CD4-positive, alpha-beta T cell treated with Interleukin-1 beta for 1 hour (primary cell): ENCODE measurements at regions not wholly inside any gene's neighbourhood (a gene's known extent, or its start where the extent isn't known, plus 50 kb on each side); places are given as distances from the start of the nearest gene placed in this dataset.

Experiments
- DNase-seq, 2 donors: peaks; one replicate each; pipeline ENCODE4 v3.0.0-alpha.2; 2020 to 2022

GRCh38 chr5:56454219-56454862 lies 221.2 kb upstream of the ANKRD55 start:
- peak in 1 of 2 donors; percentile 5 for DNase-seq

DNA sequence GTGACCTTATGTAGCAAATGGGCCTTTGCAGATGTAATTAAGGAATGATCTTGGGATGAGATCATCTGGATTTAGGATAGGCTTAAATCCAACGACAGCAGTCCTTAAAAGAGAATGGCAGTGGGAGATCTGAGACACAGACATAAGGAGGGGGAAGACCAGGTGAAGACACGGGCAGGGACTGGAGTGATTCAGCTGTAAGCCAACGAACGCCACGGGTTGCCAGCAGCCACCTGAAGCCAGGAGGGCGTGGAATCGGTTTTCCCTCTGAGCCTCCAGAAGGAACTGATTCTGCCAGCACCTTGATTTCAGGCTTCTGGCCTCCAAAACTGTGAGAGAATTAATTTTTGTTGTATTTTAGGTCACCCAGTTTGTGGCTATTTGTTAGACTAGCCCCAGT lies 218.6 kb upstream of the ANKRD55 start:
- no peak for DNase-seq

GRCh38 chr5:56450766-56451165 lies 217.6 kb upstream of the ANKRD55 start:
- no peak for DNase-seq

DNA sequence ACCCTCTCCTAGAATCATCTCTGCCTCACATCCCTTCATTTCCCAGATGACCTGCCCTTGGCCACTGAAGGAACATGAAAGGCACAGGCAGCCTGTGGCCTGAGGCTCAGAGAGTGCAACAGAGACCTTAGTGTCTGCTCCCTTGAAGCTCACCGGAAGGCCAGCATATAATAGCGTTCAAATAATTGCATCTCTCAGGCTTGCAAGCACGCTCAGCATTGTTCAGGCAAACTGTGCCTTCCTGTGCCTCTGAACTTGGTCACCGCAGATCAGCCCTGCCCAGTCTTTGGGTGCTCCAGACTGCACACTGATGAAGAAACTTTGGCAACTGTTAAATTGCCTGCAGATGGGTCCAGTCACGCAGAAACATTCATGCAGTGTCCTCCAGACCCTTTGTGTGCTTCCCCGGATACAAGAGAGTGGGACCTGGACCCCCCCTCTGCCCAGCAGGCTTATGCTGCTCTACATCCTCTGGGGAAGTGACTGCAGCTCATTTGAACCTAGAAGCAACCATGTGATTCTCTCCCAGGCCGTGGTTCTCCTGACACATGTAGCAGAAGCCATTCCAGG lies 216.0 kb upstream of the ANKRD55 start:
- DNase-seq: no peak

GRCh38 chr5:56447656-56448055 lies 214.5 kb upstream of the ANKRD55 start:
- no peak for DNase-seq

- DNase-seq: no peak
These were observed 214.1 kb upstream of the ANKRD55 start for GRCh38 chr5:56447232-56447631.

GRCh38 chr5:56446728-56447127 lies 213.6 kb upstream of the ANKRD55 start:
- no peak for DNase-seq

DNA sequence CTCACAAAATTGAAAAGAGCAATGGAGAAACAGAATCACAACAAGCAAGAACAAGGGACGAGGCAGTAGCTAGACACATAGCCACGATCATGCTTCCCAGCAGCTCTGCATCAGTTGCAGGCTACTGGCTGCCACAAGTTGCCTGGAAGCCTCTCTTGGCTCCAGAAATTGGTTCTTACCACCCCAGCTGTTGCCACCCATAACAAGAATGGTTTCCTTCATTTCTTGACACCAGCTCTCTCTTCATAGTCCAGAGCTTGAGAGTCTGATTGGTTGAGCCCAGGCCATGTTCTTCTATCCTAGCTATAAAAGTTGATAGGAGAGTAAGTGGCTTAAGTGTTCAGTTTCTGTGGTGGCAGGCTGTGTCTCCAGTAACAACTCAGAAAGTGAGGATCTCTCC lies 210.7 kb upstream of the ANKRD55 start:
- DNase-seq: no peak

- DNase-seq: peak in 1 of 2 donors; percentile 4
These were observed 208.0 kb upstream of the ANKRD55 start for GRCh38 chr5:56440871-56441740.

DNA sequence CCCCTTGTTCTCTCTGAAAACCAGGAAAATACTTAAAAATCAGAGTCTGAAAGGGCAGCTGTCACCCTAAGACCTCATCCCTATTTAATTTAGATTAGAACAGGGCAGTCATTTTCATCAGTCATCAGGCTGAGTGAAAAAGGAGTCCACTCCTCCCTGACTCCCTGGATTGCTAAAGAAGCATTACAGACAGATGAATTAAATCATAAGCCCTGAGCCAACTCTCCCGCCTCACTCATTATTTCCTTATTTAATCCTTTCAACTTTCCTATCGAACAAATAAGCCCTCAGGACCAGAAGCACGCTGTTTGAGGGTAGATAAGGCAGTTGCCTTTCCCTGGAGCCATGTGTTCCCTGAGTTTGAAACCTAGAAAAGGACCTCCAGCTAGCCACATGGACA lies 201.9 kb upstream of the ANKRD55 start:
- no peak for DNase-seq

DNA sequence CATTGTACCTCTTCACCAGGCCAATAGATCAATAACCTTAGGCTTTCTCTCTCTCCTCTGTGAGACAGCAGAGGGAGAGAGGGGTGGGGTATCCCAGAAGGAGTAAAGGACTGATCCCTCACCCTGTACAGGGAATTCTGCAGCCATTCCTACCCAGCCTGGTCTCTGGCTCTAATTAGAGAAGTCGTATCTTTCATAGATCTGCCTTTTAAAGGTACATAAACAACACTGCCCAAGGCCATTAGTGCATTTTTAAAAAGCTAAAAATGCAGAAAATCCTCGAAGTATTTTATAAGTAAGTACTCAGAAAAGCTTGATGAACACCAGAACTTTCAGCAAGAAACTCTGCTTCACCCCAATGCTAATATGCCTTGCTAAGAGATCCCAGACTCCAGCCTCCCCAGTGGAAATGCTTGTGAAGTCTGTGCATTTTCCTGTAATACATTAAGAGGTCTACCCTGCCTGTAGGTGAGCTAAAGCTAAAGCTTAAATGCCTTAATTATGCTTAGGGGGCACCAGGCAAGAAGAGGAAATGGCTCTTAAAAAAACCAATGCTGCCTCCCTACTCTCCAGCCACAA lies 200.0 kb upstream of the ANKRD55 start:
- no peak for DNase-seq

- no peak for DNase-seq
These were observed 199.2 kb upstream of the ANKRD55 start for GRCh38 chr5:56432321-56432720.

- DNase-seq: no peak
These were observed 197.3 kb upstream of the ANKRD55 start for GRCh38 chr5:56430422-56430821.

DNA sequence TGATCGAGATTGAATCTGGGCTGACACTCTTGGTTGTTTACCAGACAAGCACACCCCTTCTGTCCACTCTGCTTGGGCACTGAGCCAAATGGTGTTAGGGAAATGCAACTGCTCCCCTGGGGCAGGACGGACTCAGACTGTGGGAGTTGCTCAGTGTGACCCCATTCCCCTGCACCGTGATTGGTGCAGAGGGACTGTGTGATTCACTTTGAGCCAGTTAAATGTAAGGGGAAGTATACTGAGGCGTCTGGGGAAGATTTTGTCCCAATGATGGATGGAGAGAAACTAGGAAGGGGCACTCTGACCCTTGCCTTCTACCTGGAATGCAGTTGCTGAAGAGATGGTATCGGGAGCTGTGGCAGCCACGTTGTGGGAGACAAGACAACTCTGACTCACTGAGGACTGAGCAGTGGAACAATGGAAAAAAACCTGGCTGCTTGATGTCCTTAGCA lies 196.0 kb upstream of the ANKRD55 start:
- no peak for DNase-seq

GRCh38 chr5:56426693-56427092 lies 193.6 kb upstream of the ANKRD55 start:
- DNase-seq: no peak

GRCh38 chr5:56422076-56422762 lies 189.1 kb upstream of the ANKRD55 start:
- no peak for DNase-seq

GRCh38 chr5:56421246-56422075 lies 188.3 kb upstream of the ANKRD55 start:
- no peak for DNase-seq

GRCh38 chr5:56420323-56420722 lies 187.2 kb upstream of the ANKRD55 start:
- no peak for DNase-seq

GRCh38 chr5:56419667-56420066 lies 186.5 kb upstream of the ANKRD55 start:
- no peak for DNase-seq

GRCh38 chr5:56415356-56415765 lies 182.2 kb upstream of the ANKRD55 start:
- DNase-seq: peak; percentile 18 to 81

DNA sequence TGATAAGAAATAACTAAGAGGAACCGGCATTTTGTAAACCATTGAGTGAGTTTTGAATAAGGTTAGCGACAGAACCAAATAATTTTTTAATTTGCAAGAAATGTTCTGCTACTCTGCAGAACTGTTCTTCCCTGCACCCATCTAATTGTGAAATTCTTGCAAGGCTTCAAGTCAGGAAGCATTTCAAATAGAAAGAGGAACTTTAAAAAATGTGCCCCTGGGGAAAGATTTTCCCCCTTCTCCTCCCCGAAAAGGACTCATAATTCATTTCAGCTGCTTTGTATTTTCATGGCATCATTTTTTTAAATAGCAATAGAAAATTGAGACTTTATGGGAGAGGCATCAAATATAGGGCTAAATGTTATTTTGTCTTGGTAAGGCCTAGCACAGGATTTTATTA lies 180.9 kb upstream of the ANKRD55 start:
- no peak for DNase-seq

DNA sequence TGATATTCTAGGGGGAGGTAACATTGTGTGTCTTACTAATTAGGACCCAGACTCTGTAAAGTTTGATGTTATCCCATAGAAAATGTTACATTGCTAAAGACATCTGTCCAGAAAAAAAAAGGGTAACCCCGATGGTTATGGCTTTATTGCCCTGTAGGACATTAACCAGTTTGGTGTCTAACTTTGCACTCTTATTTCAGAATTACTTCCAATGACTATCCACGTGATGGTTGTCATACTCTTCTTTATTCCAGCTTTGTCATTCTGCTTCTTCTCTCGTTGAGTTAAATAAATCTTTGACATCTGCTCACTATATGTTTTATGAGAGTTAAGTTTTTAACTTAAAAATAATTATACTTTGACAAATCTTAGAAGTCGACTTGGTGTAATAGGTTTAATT lies 180.4 kb upstream of the ANKRD55 start:
- DNase-seq: no peak
